Left ventricle myocardium inferior (tissue), 1 donor: ENCODE measurements at regions not wholly inside any gene's neighbourhood (a gene's known extent, or its start where the extent isn't known, plus 50 kb on each side); places are given as distances from the start of the nearest gene placed in this dataset.

Source experiments
- DNase-seq: peaks from one replicate; pipeline ENCODE4 v3.0.0-alpha.2; 2020
- H3K27ac ChIP-seq: fragments of 200-600 bp; replicated peaks from 2 replicates; pipeline ENCODE4 v1.8.0; 2021
- H3K27me3 ChIP-seq: fragments of 200-600 bp; 2 replicates; pipeline ENCODE4 v1.8.0; 2021; ENCODE audit warnings: low read depth
- H3K36me3 ChIP-seq: fragments of 200-600 bp; 2 replicates; pipeline ENCODE4 v1.8.0; 2021
- H3K4me1 ChIP-seq: fragments of 200-600 bp; 2 replicates; pipeline ENCODE4 v1.8.0; 2021
- H3K4me3 ChIP-seq: fragments of 200-600 bp; 2 replicates; pipeline ENCODE4 v1.8.0; 2021; ENCODE audit warnings: mild to moderate bottlenecking, moderate library complexity
- H3K9me3 ChIP-seq: fragments of 200-600 bp; replicated peaks from 2 replicates; pipeline ENCODE4 v1.8.0; 2021
- intact Hi-C: fragments of 100-400 bp; cut with micrococcal nuclease; formaldehyde crosslinking; loops from one replicate; pipeline ENCODE4 v1.11.0; 2022
- TF ChIP-seq, protein P1 (sequence below): fragments of 200-600 bp; IDR thresholded peaks from 2 replicates; pipeline ENCODE4 v1.8.0; 2021; ENCODE audit warnings: antibody characterized with exemption, mild to moderate bottlenecking, borderline replicate concordance
- donor health status: DM: no; HTN: yes; CAD: no; lungs with severe emphysema.

DNA sequence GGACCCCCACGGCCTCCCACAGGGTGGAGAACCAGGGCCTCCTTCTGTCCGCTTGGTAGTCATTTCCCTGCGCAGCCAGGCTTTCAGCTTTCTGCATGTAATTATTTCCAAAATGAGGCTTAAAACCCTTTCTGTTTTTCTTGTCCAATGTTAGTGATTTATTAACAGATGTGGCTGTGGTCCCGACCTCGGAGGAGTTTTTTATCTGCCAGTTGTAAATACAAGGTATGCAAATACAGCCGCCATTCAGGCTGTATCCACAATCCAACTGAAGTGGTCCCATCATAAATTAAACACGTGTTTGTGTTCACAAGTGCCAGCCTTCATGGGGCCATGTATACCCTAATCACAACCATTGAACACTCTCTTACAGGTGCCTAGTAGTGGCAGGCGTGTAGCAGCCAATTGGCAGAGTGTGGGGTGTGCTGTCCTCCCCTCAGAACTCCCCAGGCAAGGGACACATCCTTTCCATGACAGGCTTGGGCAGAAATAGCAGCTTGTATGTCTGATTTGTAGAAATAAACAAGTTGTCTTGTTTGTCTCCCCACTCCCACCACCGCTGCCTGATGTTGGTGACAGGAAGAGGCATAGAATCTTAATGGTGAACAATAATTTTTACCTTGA is 251.3 kb upstream of the MKI67 start:
- no peaks in the 10 kb centered on the region for H3K4me1 ChIP-seq
- intact Hi-C loops, result no loop called here
- no peak overlapping the region for H3K27ac ChIP-seq
- H3K4me3 ChIP-seq, result no peak overlapping the region
- H3K36me3 ChIP-seq, result no peaks in the 10 kb centered on the region
- H3K9me3 ChIP-seq, result no peaks in the 10 kb centered on the region
- peaks cover 77% of the 10 kb centered on the region for H3K27me3 ChIP-seq
- TF ChIP-seq, protein P1, sequence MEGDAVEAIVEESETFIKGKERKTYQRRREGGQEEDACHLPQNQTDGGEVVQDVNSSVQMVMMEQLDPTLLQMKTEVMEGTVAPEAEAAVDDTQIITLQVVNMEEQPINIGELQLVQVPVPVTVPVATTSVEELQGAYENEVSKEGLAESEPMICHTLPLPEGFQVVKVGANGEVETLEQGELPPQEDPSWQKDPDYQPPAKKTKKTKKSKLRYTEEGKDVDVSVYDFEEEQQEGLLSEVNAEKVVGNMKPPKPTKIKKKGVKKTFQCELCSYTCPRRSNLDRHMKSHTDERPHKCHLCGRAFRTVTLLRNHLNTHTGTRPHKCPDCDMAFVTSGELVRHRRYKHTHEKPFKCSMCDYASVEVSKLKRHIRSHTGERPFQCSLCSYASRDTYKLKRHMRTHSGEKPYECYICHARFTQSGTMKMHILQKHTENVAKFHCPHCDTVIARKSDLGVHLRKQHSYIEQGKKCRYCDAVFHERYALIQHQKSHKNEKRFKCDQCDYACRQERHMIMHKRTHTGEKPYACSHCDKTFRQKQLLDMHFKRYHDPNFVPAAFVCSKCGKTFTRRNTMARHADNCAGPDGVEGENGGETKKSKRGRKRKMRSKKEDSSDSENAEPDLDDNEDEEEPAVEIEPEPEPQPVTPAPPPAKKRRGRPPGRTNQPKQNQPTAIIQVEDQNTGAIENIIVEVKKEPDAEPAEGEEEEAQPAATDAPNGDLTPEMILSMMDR, result no peak
- no peak for DNase-seq

DNA sequence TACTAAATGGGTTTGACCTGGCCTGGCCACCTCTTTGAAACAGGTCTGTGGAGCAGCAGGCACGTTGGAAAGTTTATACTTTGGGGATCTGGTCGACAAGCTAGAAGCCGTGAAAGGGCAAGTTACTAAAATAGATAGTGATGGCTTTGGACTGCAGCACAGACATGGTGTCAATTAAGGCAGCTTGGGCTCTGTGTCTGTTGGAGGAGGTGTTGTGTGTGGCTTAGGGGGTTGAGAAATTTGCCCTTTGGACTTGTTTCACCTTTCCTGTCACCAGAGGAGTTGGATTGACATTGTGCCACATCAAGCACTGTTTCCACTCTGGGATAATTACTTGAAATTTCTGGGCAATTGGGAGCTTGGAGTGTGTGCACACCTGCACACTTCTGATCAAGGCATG is 251.8 kb upstream of the MKI67 start:
- no peaks in the 10 kb centered on the region for H3K9me3 ChIP-seq
- no peaks in the 10 kb centered on the region for H3K36me3 ChIP-seq
- H3K27me3 ChIP-seq, result peaks cover 73% of the 10 kb centered on the region
- intact Hi-C loops, result no loop called here
- H3K4me3 ChIP-seq, result no peak overlapping the region
- TF ChIP-seq, protein P1, result no peak
- no peak for DNase-seq
- no peak overlapping the region for H3K27ac ChIP-seq
- H3K4me1 ChIP-seq, result no peaks in the 10 kb centered on the region

DNA sequence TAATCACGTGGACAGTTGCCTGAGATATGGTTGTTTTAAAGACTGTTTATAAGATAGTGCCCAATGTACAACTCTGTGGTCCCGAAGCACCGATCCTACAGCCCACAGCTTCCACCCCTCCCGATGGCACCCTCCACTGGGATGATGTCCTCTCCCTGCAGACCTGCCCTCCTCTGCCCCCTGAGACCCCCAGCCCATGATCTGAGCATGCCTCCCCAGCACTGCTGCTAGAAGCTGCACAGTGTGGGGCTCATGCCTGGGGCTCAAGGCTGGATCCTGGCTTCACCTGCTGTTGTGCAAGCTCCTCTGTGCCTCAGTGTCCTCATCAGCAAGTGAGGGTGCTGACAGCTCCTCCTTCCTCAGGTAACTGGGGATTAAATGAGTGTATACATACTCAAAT is 254.7 kb upstream of the MKI67 start:
- TF ChIP-seq, protein P1, result no peak

DNA sequence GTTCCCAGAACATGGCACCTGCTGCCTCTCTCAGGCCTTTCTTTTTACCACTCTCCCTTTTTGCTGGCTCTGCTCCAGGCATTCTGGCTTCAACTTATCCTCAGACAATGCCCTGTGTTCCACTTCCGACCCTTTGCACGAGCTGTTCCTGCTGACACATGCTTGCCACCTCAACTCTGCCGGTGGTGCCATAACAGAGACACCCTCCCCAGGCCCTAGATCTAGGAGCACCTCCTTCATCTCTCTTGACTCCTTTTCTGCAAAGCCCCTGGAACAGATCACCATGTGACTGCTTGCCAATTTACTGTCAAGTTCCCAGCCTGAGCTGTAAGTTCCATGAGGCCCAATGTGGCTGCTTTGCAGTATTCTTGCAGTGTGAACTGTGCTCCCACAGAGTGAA is 256.0 kb upstream of the MKI67 start:
- no peak for DNase-seq
- H3K27ac ChIP-seq, result no peak overlapping the region
- no peaks in the 10 kb centered on the region for H3K36me3 ChIP-seq
- peaks cover 54% of the 10 kb centered on the region for H3K27me3 ChIP-seq
- TF ChIP-seq, protein P1, result no peak
- no peak overlapping the region for H3K4me3 ChIP-seq
- H3K4me1 ChIP-seq, result no peaks in the 10 kb centered on the region
- no peaks in the 10 kb centered on the region for H3K9me3 ChIP-seq
- intact Hi-C loops, result no loop called here

More for the DNA sequence above, 254.7 kb upstream of the MKI67 start:
- Histone ChIP-seq H3K27me3 (peaks cover 54% of the 10 kb centered on the region), H3K4me1 (no peaks in the 10 kb centered on the region), H3K9me3 (no peaks in the 10 kb centered on the region), H3K36me3 (no peaks in the 10 kb centered on the region), H3K4me3 (no peak overlapping the region), H3K27ac (no peak overlapping the region)
- DNase-seq, result no peak
- intact Hi-C loops, result no loop called here

DNA sequence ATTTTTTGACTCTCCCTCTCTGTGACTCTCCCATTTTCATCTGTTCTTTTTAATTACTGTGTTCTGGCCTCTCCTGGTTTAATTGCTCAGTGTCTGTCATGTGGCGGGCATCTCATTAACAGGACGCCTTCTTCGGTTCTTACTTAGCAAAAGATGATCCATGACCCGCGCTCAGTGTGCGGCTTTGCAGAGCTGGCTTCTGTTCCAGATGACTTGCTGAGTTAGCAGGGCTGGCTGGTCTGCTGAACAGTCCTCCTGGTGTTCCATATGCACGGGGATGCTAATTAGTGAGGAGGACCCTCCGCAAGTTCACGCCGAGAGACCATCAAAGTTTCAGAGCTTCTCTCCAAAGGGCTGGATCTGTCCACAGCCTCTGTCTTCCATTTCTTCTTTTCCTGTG is 258.6 kb upstream of the MKI67 start:
- H3K9me3 ChIP-seq, result no peaks in the 10 kb centered on the region
- peaks cover 68% of the 10 kb centered on the region for H3K27me3 ChIP-seq
- intact Hi-C loops, result no loop called here
- TF ChIP-seq, protein P1, result no peak
- H3K27ac ChIP-seq, result no peak overlapping the region
- no peaks in the 10 kb centered on the region for H3K36me3 ChIP-seq
- no peaks in the 10 kb centered on the region for H3K4me1 ChIP-seq
- DNase-seq, result no peak
- H3K4me3 ChIP-seq, result no peak overlapping the region
